Neural progenitor cell (in vitro differentiated cells): ENCODE measurements at regions not wholly inside any gene's neighbourhood (a gene's known extent, or its start where the extent isn't known, plus 50 kb on each side); places are given as distances from the start of the nearest gene placed in this dataset.
"Not testable (repeated sequence)": the region's sequence is repeated elsewhere in the genome, so short reads cannot be mapped to it uniquely, and the experiment has no call there.

Source experiments
- CTCF ChIP-seq: fragments of 200-600 bp; sonication (generic); IDR thresholded peaks from 2 replicates; pipeline ENCODE4 v1.5.1; 2017; ENCODE audit warnings: antibody characterized with exemption, mild to moderate bottlenecking
- EZH2 ChIP-seq: fragments of 200-600 bp; sonication (generic); IDR thresholded peaks from 2 replicates; pipeline ENCODE4 v1.6.1; 2017; ENCODE audit warnings: antibody characterized with exemption, mild to moderate bottlenecking, moderate library complexity

- not testable (repeated sequence) for TF ChIP-seq CTCF, EZH2
Observed at GRCh38 chr1:121048293-121048752, 135.8 kb downstream of the FAM72B start.
